DMS153 treated with DMSO at 0.1 percent for 48 hours (cell line): ENCODE measurements at regions not wholly inside any gene's neighbourhood (a gene's known extent, or its start where the extent isn't known, plus 50 kb on each side); places are given as distances from the start of the nearest gene placed in this dataset.

Experiments used
- DNase-seq: peaks from one replicate; lab custom pipeline; 2025; ENCODE audit not compliant: unreplicated experiment; lab: John Stamatoyannopoulos, UW

- peak; percentile 39 for DNase-seq
Measured at GRCh38 chr13:67343777-67344176, 113.6 kb upstream of the PCDH9 start.

GRCh38 chr13:67341406-67341805 lies 111.3 kb upstream of the PCDH9 start:
- no peak for DNase-seq

GRCh38 chr13:67330149-67330548 lies 100.0 kb upstream of the PCDH9 start:
- no peak for DNase-seq

- no peak for DNase-seq
Measured at GRCh38 chr13:67328895-67329294, 98.8 kb upstream of the PCDH9 start.

- DNase-seq = no peak
Measured at GRCh38 chr13:67318860-67319259, 88.7 kb upstream of the PCDH9 start.

- DNase-seq = no peak
Measured at GRCh38 chr13:67318398-67318797, 88.3 kb upstream of the PCDH9 start.

- DNase-seq = no peak
Measured at GRCh38 chr13:67314405-67314804, 84.3 kb upstream of the PCDH9 start.

GRCh38 chr13:67308004-67308772 lies 78.1 kb upstream of the PCDH9 start:
- no peak for DNase-seq

- no peak for DNase-seq
Measured at GRCh38 chr13:67306742-67307141, 76.6 kb upstream of the PCDH9 start.

GRCh38 chr13:67303661-67304333 lies 73.7 kb upstream of the PCDH9 start:
- DNase-seq = no peak

GRCh38 chr13:67299751-67300150 lies 69.6 kb upstream of the PCDH9 start:
- no peak for DNase-seq

GRCh38 chr13:67299072-67299635 lies 69.0 kb upstream of the PCDH9 start:
- DNase-seq = no peak

GRCh38 chr13:67298297-67298696 lies 68.2 kb upstream of the PCDH9 start:
- DNase-seq = no peak

GRCh38 chr13:67296511-67296910 lies 66.4 kb upstream of the PCDH9 start:
- DNase-seq = no peak

GRCh38 chr13:67292886-67293285 lies 62.8 kb upstream of the PCDH9 start:
- no peak for DNase-seq

GRCh38 chr13:67285611-67286010 lies 55.5 kb upstream of the PCDH9 start:
- DNase-seq = no peak

GRCh38 chr13:67283637-67284036 lies 53.5 kb upstream of the PCDH9 start:
- no peak for DNase-seq

- no peak for DNase-seq
Measured at GRCh38 chr13:67281466-67281865, 51.3 kb upstream of the PCDH9 start.
